ENCODE measurements at regions not wholly inside any gene's neighbourhood (a gene's known extent, or its start where the extent isn't known, plus 50 kb on each side); places are given as distances from the start of the nearest gene placed in this dataset.

DNA sequence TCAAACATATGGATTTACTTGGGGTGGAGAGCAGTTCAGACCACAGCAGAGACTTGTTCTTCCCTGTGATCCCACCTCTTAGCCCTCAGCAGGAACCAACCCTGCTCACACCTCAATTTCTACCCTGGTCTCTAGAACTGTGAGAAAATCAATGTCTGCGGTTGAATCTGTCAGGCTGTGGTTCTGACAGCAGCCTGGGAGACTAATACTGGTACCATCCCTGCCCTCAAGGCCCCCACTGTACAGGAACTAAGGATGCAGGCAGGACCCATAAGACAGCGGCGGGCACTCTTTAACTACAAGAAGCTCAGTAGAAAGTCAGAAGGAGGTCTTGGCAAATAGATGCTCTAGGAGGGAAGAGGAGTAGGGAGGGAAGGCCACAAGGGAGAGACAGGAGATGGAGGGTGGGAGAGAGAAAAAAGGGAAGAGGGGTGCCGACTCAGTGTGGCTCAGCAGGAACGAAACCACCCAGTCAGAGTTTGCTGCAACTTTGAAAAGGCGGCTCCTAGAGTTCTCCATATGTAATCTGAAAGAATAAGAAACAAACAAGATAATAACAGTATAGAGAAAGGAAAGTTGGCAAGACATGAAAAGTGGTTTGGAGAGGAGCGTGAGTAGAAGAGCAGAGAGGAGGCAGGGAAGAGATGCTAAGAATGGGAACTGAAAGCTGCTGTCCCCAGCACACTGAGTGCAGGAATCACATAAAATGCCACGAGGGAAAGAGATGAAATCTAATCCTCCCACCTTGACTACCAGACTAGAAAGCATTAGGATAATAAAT lies 323.9 kb upstream of the ID2 start:
- TF ChIP-seq POLR2AphosphoS5 (IDR thresholded peaks at IDR 0.05; ENCODE audit: low read depth, low read length) (no peak), SIN3A (IDR thresholded peaks at IDR 0.05; ENCODE audit: borderline replicate concordance, insufficient read depth, low read length) (no peak), TAF1 (IDR thresholded peaks at IDR 0.05; ENCODE audit: borderline replicate concordance, insufficient read depth, low read length) (no peak), FOXP2 (optimal IDR thresholded peaks at IDR 0.05; ENCODE audit: borderline replicate concordance, extremely low read depth, extremely low read length, insufficient read depth) (no peak)
- TF ChIP-seq, protein P1, sequence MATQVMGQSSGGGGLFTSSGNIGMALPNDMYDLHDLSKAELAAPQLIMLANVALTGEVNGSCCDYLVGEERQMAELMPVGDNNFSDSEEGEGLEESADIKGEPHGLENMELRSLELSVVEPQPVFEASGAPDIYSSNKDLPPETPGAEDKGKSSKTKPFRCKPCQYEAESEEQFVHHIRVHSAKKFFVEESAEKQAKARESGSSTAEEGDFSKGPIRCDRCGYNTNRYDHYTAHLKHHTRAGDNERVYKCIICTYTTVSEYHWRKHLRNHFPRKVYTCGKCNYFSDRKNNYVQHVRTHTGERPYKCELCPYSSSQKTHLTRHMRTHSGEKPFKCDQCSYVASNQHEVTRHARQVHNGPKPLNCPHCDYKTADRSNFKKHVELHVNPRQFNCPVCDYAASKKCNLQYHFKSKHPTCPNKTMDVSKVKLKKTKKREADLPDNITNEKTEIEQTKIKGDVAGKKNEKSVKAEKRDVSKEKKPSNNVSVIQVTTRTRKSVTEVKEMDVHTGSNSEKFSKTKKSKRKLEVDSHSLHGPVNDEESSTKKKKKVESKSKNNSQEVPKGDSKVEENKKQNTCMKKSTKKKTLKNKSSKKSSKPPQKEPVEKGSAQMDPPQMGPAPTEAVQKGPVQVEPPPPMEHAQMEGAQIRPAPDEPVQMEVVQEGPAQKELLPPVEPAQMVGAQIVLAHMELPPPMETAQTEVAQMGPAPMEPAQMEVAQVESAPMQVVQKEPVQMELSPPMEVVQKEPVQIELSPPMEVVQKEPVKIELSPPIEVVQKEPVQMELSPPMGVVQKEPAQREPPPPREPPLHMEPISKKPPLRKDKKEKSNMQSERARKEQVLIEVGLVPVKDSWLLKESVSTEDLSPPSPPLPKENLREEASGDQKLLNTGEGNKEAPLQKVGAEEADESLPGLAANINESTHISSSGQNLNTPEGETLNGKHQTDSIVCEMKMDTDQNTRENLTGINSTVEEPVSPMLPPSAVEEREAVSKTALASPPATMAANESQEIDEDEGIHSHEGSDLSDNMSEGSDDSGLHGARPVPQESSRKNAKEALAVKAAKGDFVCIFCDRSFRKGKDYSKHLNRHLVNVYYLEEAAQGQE (IDR thresholded peaks at IDR 0.05; ENCODE audit: insufficient read depth in 1 of 2, low read depth in 2 of 2, low read length in 2 of 2), result no peak

DNA sequence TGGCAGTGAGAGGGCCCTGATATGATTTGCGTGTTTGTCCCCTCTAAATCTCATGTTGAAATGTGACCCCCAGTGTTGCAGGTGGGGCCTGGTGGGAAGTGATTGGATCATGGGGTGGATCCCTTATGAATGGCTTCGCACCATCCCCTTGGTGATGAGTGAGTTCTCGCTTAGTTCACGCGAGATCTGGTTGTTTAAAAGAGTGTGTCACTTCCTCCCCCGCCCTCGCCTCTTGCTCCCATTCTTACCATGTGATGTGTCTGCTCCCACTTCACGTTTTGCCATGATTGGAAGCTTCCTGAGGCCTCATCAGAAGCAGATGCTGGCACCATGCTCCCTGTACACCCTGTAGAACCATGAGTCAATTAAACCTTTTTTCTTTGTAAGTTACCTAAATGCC lies 319.9 kb upstream of the ID2 start:
- TF ChIP-seq POLR2AphosphoS5 (IDR thresholded peaks at IDR 0.05; ENCODE audit: low read depth, low read length) (no peak), SIN3A (IDR thresholded peaks at IDR 0.05; ENCODE audit: borderline replicate concordance, insufficient read depth, low read length) (no peak), FOXP2 (optimal IDR thresholded peaks at IDR 0.05; ENCODE audit: borderline replicate concordance, extremely low read depth, extremely low read length, insufficient read depth) (no peak)

DNA sequence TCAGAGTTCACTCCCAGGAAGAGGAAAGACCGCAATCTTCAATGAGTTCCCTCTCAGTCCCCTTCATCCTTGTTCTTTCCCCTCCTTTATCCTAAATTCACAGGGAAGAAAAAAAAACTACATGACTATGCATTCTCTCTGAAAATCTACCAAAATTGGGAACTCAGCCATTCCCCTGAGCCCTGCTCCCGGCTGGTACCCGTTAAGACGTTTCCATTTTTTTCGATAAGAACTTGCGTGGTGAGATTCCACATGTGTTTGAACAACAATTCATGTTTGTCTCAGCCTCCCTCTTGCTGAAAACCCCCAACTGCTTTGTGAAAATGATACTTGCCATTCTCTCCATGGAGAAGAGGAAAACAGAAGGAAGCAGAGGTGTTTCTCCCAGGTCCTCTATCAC lies 318.7 kb upstream of the ID2 start:
- no peak for TF ChIP-seq TAF1 (IDR thresholded peaks at IDR 0.05; ENCODE audit: borderline replicate concordance, insufficient read depth, low read length)
- no peak for TF ChIP-seq FOXP2 (optimal IDR thresholded peaks at IDR 0.05; ENCODE audit: borderline replicate concordance, extremely low read depth, extremely low read length, insufficient read depth)
- TF ChIP-seq POLR2AphosphoS5 (IDR thresholded peaks at IDR 0.05; ENCODE audit: low read depth, low read length), result no peak
- TF ChIP-seq, protein P1 (IDR thresholded peaks at IDR 0.05; ENCODE audit: insufficient read depth in 1 of 2, low read depth in 2 of 2, low read length in 2 of 2), result no peak
- no peak for TF ChIP-seq SIN3A (IDR thresholded peaks at IDR 0.05; ENCODE audit: borderline replicate concordance, insufficient read depth, low read length)

DNA sequence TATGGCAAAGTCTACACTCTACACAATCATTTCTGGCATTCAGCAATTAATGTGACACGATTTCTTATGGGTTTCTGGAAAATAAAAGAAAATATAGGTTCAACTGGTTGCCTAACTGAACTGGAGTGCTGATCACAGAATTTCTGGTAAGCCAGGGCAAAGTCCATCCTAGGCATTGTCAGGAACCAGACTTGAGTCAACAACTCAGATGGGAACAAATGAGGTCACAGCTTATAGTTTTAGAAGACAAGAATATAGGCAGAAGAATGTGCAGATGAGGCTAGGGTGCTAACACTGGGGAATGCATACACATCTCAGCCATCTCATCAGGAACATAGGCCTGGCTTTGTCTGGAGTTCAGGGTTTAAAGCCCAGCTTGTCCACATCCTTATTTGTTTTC lies 317.2 kb upstream of the ID2 start:
- TF ChIP-seq TAF1 (IDR thresholded peaks at IDR 0.05; ENCODE audit: borderline replicate concordance, insufficient read depth, low read length) (no peak), POLR2AphosphoS5 (IDR thresholded peaks at IDR 0.05; ENCODE audit: low read depth, low read length) (no peak), FOXP2 (optimal IDR thresholded peaks at IDR 0.05; ENCODE audit: borderline replicate concordance, extremely low read depth, extremely low read length, insufficient read depth) (no peak)

DNA sequence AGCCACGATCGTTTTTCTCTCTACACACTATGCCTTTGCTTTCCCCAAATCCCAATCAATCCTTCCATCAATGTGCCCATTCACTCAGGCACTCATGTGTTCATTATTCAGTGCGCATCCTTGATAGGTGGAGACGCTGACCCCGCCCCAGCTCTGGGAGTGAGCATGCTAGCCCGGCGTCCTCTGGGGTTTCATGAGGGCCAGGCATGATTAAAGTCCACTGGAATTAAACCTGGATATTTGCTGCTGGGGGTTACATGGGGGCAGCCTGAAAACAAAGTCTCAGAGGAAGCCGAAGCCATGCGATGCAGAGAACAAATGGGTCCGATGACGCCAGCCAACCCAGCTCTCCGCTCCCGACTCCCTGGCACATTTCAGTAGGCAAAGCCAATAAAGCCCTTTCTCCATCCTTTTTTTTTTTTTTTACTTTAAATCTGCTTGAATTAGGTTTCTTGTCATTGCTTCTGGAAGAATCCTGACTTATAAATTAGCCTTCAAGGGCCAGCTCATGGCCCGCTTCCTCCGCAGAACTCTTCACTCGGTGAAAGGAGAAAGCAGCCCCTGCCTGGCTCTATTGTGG lies 316.4 kb upstream of the ID2 start:
- TF ChIP-seq POLR2AphosphoS5 (IDR thresholded peaks at IDR 0.05; ENCODE audit: low read depth, low read length) (no peak), SIN3A (IDR thresholded peaks at IDR 0.05; ENCODE audit: borderline replicate concordance, insufficient read depth, low read length) (no peak), FOXP2 (optimal IDR thresholded peaks at IDR 0.05; ENCODE audit: borderline replicate concordance, extremely low read depth, extremely low read length, insufficient read depth) (no peak), TAF1 (IDR thresholded peaks at IDR 0.05; ENCODE audit: borderline replicate concordance, insufficient read depth, low read length) (no peak)
- TF ChIP-seq, protein P1 (IDR thresholded peaks at IDR 0.05; ENCODE audit: insufficient read depth in 1 of 2, low read depth in 2 of 2, low read length in 2 of 2), result no peak

DNA sequence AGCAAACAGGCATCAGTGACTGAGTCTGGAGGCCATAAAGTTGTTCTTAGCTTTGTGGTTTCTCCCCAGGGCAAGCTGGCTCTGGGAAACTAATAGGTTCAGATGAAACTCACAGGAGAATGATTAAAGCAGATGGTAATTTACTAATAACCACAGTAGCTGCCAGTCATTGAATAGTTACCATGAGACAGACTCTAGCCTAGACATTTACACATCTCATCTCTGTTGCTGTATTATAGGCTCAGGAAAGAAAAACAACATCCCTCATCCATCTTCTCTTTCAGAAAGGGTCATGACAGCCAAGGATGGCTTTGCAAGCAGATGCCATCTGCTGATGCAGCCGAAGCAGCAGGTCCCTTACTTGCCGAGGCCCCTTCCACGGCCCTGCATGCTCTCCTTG lies 314.0 kb upstream of the ID2 start:
- TF ChIP-seq FOXP2 (optimal IDR thresholded peaks at IDR 0.05; ENCODE audit: borderline replicate concordance, extremely low read depth, extremely low read length, insufficient read depth), result no peak
- no peak for TF ChIP-seq POLR2AphosphoS5 (IDR thresholded peaks at IDR 0.05; ENCODE audit: low read depth, low read length)
- TF ChIP-seq SIN3A (IDR thresholded peaks at IDR 0.05; ENCODE audit: borderline replicate concordance, insufficient read depth, low read length), result no peak
- TF ChIP-seq, protein P1 (IDR thresholded peaks at IDR 0.05; ENCODE audit: insufficient read depth in 1 of 2, low read depth in 2 of 2, low read length in 2 of 2), result no peak
- TF ChIP-seq TAF1 (IDR thresholded peaks at IDR 0.05; ENCODE audit: borderline replicate concordance, insufficient read depth, low read length), result no peak
